A549 (cell line): ENCODE measurements at regions not wholly inside any gene's neighbourhood (a gene's known extent, or its start where the extent isn't known, plus 50 kb on each side); places are given as distances from the start of the nearest gene placed in this dataset.

Experiments used
- ATAC-seq, 2 experiments: fragments of 200-7000 bp in 1 of 2; fragments of >200 bp in 1 of 2; cut with Nextera tagmentation in 1 of 2; cut with Tn5 transposase in 1 of 2; 3 replicates each; pipeline versions ENCODE4 v1.8.0 to v1.9.1; 2018 to 2020; ENCODE audit warnings: mild to moderate bottlenecking in 1 of 2, moderate library complexity in 1 of 2
- CTCF ChIA-PET: fragments of 300-600 bp; sonication (Branson Sonifier 250); formaldehyde crosslinking; extraction: SDS; loops from one replicate; lab custom pipeline; 2021; ENCODE audit warnings: antibody characterized with exemption, inconsistent platforms; lab: Yijun Ruan, JAX
- POLR2A ChIA-PET: fragments of 350-600 bp; formaldehyde crosslinking; extraction: SDS; loops from one replicate; lab custom pipeline; 2021; ENCODE audit warnings: antibody characterized with exemption, inconsistent platforms; lab: Yijun Ruan, JAX
- DNase-seq, 2 experiments: peaks; one replicate each; pipeline versions ENCODE4 v3.0.0 to v3.0.0-alpha.2; 2011 to 2016; ENCODE audit warnings: low read depth in 1 of 2, low spot score in 1 of 2
- FAIRE-seq: peaks from 2 replicates; lab custom pipeline; 2011; peaks lifted over from hg19 to GRCh38; lab: Jason Lieb, UNC
- H3K27ac ChIP-seq, 2 experiments: fragments of >200 bp; sonication (Bioruptor Twin); formaldehyde crosslinking; 3 replicates each; pipeline ENCODE4 v1.5.1; 2016 to 2017
- H3K4me1 ChIP-seq: fragments of >200 bp; sonication (Bioruptor Twin); formaldehyde crosslinking; 3 replicates; pipeline ENCODE4 v1.6.1; 2016
- H3K4me2 ChIP-seq: fragments of >200 bp; sonication (Bioruptor Twin); formaldehyde crosslinking; 3 replicates; pipeline ENCODE4 v1.6.1; 2016
- H3K4me3 ChIP-seq: fragments of >200 bp; sonication (Bioruptor Twin); formaldehyde crosslinking; 3 replicates; pipeline ENCODE4 v1.5.1; 2016
- H3K9me3 ChIP-seq: fragments of >200 bp; sonication (Bioruptor Twin); formaldehyde crosslinking; 3 replicates; pipeline ENCODE4 v1.6.1; 2016
- ATOH8 ChIP-seq: fragments of 250-450 bp; sonication (Bioruptor Pico); IDR thresholded peaks from 2 replicates; pipeline ENCODE4 v1.5.0; 2020; ENCODE audit warnings: low read depth, mild to moderate bottlenecking, moderate library complexity
- CBX8 ChIP-seq: fragments of 200-600 bp; sonication (generic); IDR thresholded peaks from 2 replicates; pipeline ENCODE4 v1.6.1; 2016
- CEBPB ChIP-seq, 2 experiments: fragments of >200 bp in 1 of 2; sonication (Bioruptor Twin) in 1 of 2; formaldehyde crosslinking in 1 of 2; IDR thresholded peaks; 2 replicates each; pipeline ENCODE4 v1.6.1; 2012 to 2016
- EHF ChIP-seq: fragments of 250-450 bp; sonication (Bioruptor Pico); IDR thresholded peaks from 2 replicates; pipeline ENCODE4 v1.5.0; 2020; ENCODE audit warnings: mild to moderate bottlenecking
- ESRRA ChIP-seq: fragments of 150-350 bp; IDR thresholded peaks from 2 replicates; pipeline ENCODE4 v1.6.1; 2014; ENCODE audit warnings: mild to moderate bottlenecking, low read length, borderline replicate concordance
- FOSB ChIP-seq: fragments of 250-450 bp; sonication (Bioruptor Pico); IDR thresholded peaks from 2 replicates; pipeline ENCODE4 v1.5.0; 2020; ENCODE audit warnings: mild to moderate bottlenecking, moderate library complexity
- FOXS1 ChIP-seq: fragments of 250-450 bp; sonication (Bioruptor Pico); IDR thresholded peaks from 2 replicates; pipeline ENCODE4 v1.5.0; 2020; ENCODE audit warnings: mild to moderate bottlenecking, moderate library complexity
- GATA3 ChIP-seq: IDR thresholded peaks from 2 replicates; pipeline ENCODE4 v1.6.1; 2012; ENCODE audit warnings: borderline replicate concordance
- HDAC2 ChIP-seq: fragments of 200-600 bp; sonication (generic); IDR thresholded peaks from 2 replicates; pipeline ENCODE4 v1.6.1; 2016
- HES2 ChIP-seq: fragments of >200 bp; sonication (Bioruptor Twin); formaldehyde crosslinking; IDR thresholded peaks from 2 replicates; pipeline ENCODE4 v1.6.1; 2016
- HMGXB4 ChIP-seq: fragments of 250-450 bp; sonication (Bioruptor Pico); IDR thresholded peaks from 2 replicates; pipeline ENCODE4 v1.5.0; 2021; ENCODE audit warnings: mild to moderate bottlenecking, moderate library complexity, borderline replicate concordance
- HOXA7 ChIP-seq: fragments of 250-450 bp; sonication (Bioruptor Pico); IDR thresholded peaks from 2 replicates; pipeline ENCODE4 v1.5.0; 2020; ENCODE audit warnings: mild to moderate bottlenecking, moderate library complexity
- JUN ChIP-seq, 2 experiments: fragments of >200 bp; sonication (Bioruptor Twin); formaldehyde crosslinking; IDR thresholded peaks; 2 replicates in 1 of 2; 3 replicates in 1 of 2; pipeline ENCODE4 v1.6.1; 2016 to 2017
- JUNB ChIP-seq: fragments of >200 bp; sonication (Bioruptor Twin); formaldehyde crosslinking; IDR thresholded peaks from 2 replicates; pipeline ENCODE4 v1.6.1; 2016
- KDM1A ChIP-seq: fragments of 200-600 bp; sonication (generic); IDR thresholded peaks from 2 replicates; pipeline ENCODE4 v1.6.1; 2016; ENCODE audit warnings: low read depth, mild to moderate bottlenecking
- MAFK ChIP-seq: fragments of 450-650 bp; IDR thresholded peaks from 2 replicates; pipeline ENCODE4 v1.6.1; 2014; ENCODE audit not compliant: partially characterized antibody
- MAX ChIP-seq: IDR thresholded peaks from 2 replicates; pipeline ENCODE4 v1.6.1; 2012
- NFE2L2 ChIP-seq: fragments of 150-350 bp; conservative IDR thresholded peaks from 2 replicates; pipeline ENCODE4 v1.6.1; 2014; ENCODE audit warnings: low read length
- PHF8 ChIP-seq: fragments of 200-600 bp; sonication (generic); IDR thresholded peaks from 2 replicates; pipeline ENCODE4 v1.6.1; 2016; ENCODE audit warnings: low read depth, mild to moderate bottlenecking, antibody characterized with exemption, moderate library complexity, borderline replicate concordance
- POLR2A ChIP-seq: IDR thresholded peaks from 2 replicates; pipeline ENCODE4 v1.6.1; 2012; ENCODE audit warnings: mild to moderate bottlenecking, low read length
- ZC3H11A ChIP-seq: fragments of 450-650 bp; IDR thresholded peaks from 2 replicates; pipeline ENCODE4 v1.6.1; 2014; ENCODE audit warnings: antibody characterized with exemption, mild to moderate bottlenecking
- WGBS: methylation state at CpG from one replicate; pipeline ENCODE4 v1.1.6; 2017; ENCODE audit errors: missing lambda C conversion rate; 5-methylcytosine and 5-hydroxymethylcytosine counted together

- no peaks in the 10 kb centered on the region for H3K4me1 ChIP-seq
- no peak for ATAC-seq
- DNase-seq = no peak
- no peak for FAIRE-seq
- TF ChIP-seq EHF = no peak
- no peak for TF ChIP-seq KDM1A
- TF ChIP-seq, all 56 proteins: peak for 0
- ChIA-PET POLR2A (interaction anchor here (0.5 kb wide), 1 partner anchor 934 kb away, joined by 4 read pairs; no protein-coding TSS in a partner anchor), CTCF (no interaction called here)
- Histone ChIP-seq H3K4me2 (no peak overlapping the region), H3K4me3 (no peak overlapping the region), H3K27ac (no peak overlapping the region), H3K9me3 (0 out of 3 replicates have a peak, but pooled peaks cover 4% of the 10 kb centered on the region)
- 100% methylated on average over 1 of the region's 1 CpG for WGBS
Measured at GRCh38 chr18:73244401-73244800, 376.6 kb upstream of the NETO1 start.

GRCh38 chr18:73240899-73241298 lies 373.1 kb upstream of the NETO1 start:
- DNase-seq (no peak), FAIRE-seq (no peak), ATAC-seq (no peak)
- no peak for TF ChIP-seq CBX8
- no peak for TF ChIP-seq ESRRA
- TF ChIP-seq HDAC2 = no peak
- TF ChIP-seq GATA3 = no peak
- TF ChIP-seq ZC3H11A = no peak
- no peak for TF ChIP-seq MAX
- TF ChIP-seq FOSB = no peak
- no peak for TF ChIP-seq MAFK
- no peak for TF ChIP-seq PHF8
- no peak for TF ChIP-seq JUN (IDR thresholded peaks at IDR 0.05)
- TF ChIP-seq HES2 = no peak
- no peak for TF ChIP-seq CEBPB (IDR thresholded peaks at IDR 0.05)
- no peak for TF ChIP-seq HMGXB4 (CRISPR knock-in tag)
- TF ChIP-seq KDM1A = no peak
- no peak for TF ChIP-seq FOXS1 (CRISPR knock-in tag)
- TF ChIP-seq HOXA7 (CRISPR knock-in tag) = no peak
- no peak for TF ChIP-seq NFE2L2
- TF ChIP-seq POLR2A = no peak
- WGBS = 67% methylated on average over 1 of the region's 2 CpGs
- no peak overlapping the region for H3K4me2 ChIP-seq
- H3K4me3 ChIP-seq = no peak overlapping the region
- ChIA-PET CTCF (no interaction called here), POLR2A (no interaction called here)
- 0 out of 3 replicates have a peak, but pooled peaks cover 4% of the 10 kb centered on the region for H3K9me3 ChIP-seq
- no peaks in the 10 kb centered on the region for H3K4me1 ChIP-seq
- no peak overlapping the region for H3K27ac ChIP-seq

GRCh38 chr18:73235921-73236320 lies 368.1 kb upstream of the NETO1 start:
- ChIA-PET CTCF (interaction anchor here (0.6 to 1.4 kb wide), 2 partner anchors 13 to 315 kb away, joined by 4 read pairs; no protein-coding TSS in a partner anchor), POLR2A (no interaction called here)
- DNase-seq = no peak
- Histone ChIP-seq H3K4me3 (no peak overlapping the region), H3K4me1 (no peaks in the 10 kb centered on the region), H3K27ac (no peak overlapping the region), H3K4me2 (no peak overlapping the region), H3K9me3 (0 out of 3 replicates have a peak, but pooled peaks cover 2% of the 10 kb centered on the region)
- TF ChIP-seq CBX8 (no peak), PHF8 (no peak), ATOH8 (CRISPR knock-in tag) (no peak), JUNB (no peak), HOXA7 (CRISPR knock-in tag) (no peak)
- no peak; a peak in 1 of 6 replicates for ATAC-seq
- FAIRE-seq = no peak
